Gastroesophageal sphincter (tissue), 4 donors: ENCODE measurements at regions not wholly inside any gene's neighbourhood (a gene's known extent, or its start where the extent isn't known, plus 50 kb on each side); places are given as distances from the start of the nearest gene placed in this dataset.

Experiments
- ATAC-seq: fragments of 150-250 bp; one replicate; pipeline ENCODE4 v1.9.1; 2016; ENCODE audit warnings: mild to moderate bottlenecking, moderate library complexity
- H3K27ac ChIP-seq, 4 donors: fragments of 200-600 bp; sonication (generic) in 3 of 4; 1 replicate in 3 of 4; 2 replicates in 1 of 4; pipeline ENCODE4 v1.5.1; 2016 to 2019
- H3K27me3 ChIP-seq: fragments of 200-600 bp; sonication (generic); one replicate; pipeline ENCODE4 v1.5.1; 2019
- H3K36me3 ChIP-seq, 2 donors: fragments of 200-600 bp; sonication (generic); one replicate each; pipeline ENCODE4 v1.5.1; 2019; ENCODE audit warnings: control low read depth in 1 of 2
- H3K4me1 ChIP-seq, 3 donors: fragments of 200-600 bp; sonication (generic); 1 replicate in 2 of 3; 2 replicates in 1 of 3; pipeline ENCODE4 v1.5.1; 2016 to 2019; ENCODE audit warnings: control low read depth in 2 of 3
- H3K4me3 ChIP-seq, 2 donors: fragments of 200-600 bp; sonication (generic); one replicate each; pipeline ENCODE4 v1.5.1; 2019; ENCODE audit warnings: mild to moderate bottlenecking in 1 of 2, moderate library complexity in 1 of 2
- H3K9me3 ChIP-seq, 3 donors: fragments of 200-600 bp; sonication (generic); one replicate each; pipeline ENCODE4 v1.5.1; 2017 to 2019; ENCODE audit warnings: control low read depth in 2 of 3
- EP300 ChIP-seq: sonication (generic); formaldehyde crosslinking; IDR thresholded peaks from one replicate; pipeline ENCODE4 v1.6.1; 2017; ENCODE audit warnings: antibody characterized with exemption, mild to moderate bottlenecking
- POLR2A ChIP-seq, 2 donors: fragments of 450-650 bp; IDR thresholded peaks; one replicate each; pipeline ENCODE4 v1.6.1; 2017; ENCODE audit warnings: antibody characterized with exemption in 2 of 2, mild to moderate bottlenecking in 2 of 2, moderate library complexity in 1 of 2
- POLR2AphosphoS5 ChIP-seq: sonication (generic); formaldehyde crosslinking; IDR thresholded peaks from one replicate; pipeline ENCODE4 v1.6.1; 2017; ENCODE audit warnings: antibody characterized with exemption
- WGBS, 2 donors: methylation state at CpG; one replicate each; pipeline ENCODE4 v1.1.5; 2018; ENCODE audit warnings: low coverage in 1 of 2; 5-methylcytosine and 5-hydroxymethylcytosine counted together
- TF ChIP-seq, protein P1 (sequence below), 4 experiments: fragments of 200-600 bp in 2 of 4; fragments of 450-650 bp in 2 of 4; sonication (generic) in 1 of 4; IDR thresholded peaks; one replicate each; pipeline ENCODE4 v1.5.1; 2017 to 2019; ENCODE audit warnings: antibody characterized with exemption in 4 of 4, mild to moderate bottlenecking in 2 of 4, moderate library complexity in 2 of 4

DNA sequence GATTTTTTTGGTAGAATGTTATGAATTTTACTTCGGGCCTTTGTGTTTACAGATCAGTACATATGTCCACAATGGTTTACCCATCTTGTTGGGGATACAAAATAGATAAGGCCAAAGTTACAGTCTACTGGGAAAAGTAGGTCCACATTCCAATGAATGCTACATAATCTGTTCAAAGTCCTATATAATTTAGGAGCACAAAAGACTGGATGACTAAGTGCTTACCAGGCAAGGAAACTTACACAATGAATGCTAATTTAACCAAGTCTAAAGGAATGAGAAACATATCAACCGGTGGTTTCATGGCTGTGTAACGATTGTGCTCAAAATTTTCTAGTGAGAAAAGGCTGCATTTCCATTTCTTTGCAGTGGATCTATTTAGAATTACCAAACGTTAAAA lies 97.4 kb upstream of the TRPM3 start:
- WGBS, 2 donors = 51 to 82% methylated on average over 2 to 4 of the region's 4 CpGs
- Histone ChIP-seq H3K27me3 (no peaks in the 10 kb centered on the region), H3K27ac (no peak overlapping the region), H3K9me3 (peaks cover 0 to 10% (median 0%) of the 10 kb centered on the region in 3 donors), H3K36me3 (no peaks in the 10 kb centered on the region), H3K4me3 (no peak overlapping the region), H3K4me1 (no peaks in the 10 kb centered on the region)
- TF ChIP-seq POLR2AphosphoS5 (no peak), EP300 (no peak), POLR2A (IDR thresholded peaks at IDR 0.05) (no peak)
- TF ChIP-seq, protein P1, sequence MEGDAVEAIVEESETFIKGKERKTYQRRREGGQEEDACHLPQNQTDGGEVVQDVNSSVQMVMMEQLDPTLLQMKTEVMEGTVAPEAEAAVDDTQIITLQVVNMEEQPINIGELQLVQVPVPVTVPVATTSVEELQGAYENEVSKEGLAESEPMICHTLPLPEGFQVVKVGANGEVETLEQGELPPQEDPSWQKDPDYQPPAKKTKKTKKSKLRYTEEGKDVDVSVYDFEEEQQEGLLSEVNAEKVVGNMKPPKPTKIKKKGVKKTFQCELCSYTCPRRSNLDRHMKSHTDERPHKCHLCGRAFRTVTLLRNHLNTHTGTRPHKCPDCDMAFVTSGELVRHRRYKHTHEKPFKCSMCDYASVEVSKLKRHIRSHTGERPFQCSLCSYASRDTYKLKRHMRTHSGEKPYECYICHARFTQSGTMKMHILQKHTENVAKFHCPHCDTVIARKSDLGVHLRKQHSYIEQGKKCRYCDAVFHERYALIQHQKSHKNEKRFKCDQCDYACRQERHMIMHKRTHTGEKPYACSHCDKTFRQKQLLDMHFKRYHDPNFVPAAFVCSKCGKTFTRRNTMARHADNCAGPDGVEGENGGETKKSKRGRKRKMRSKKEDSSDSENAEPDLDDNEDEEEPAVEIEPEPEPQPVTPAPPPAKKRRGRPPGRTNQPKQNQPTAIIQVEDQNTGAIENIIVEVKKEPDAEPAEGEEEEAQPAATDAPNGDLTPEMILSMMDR (IDR thresholded peaks at IDR 0.05) = no peak
- no peak for ATAC-seq

DNA sequence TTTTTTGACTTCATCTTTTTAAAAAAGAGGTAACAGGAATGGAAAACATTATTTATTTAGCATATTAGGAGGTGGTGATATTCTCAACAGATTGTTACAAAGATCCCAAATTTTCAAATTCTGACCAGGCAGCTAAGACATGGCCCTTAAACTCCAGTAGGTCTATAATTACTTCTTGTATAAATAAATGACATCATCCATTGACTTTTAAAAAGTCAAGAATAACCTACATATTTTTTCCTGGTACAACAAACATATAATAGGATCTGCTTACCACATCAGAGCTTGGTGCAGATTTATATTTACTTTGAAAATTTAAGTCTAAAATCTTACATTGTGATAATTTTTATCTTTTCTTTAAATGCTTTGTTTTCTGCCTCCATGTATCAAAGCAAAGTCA lies 92.2 kb upstream of the TRPM3 start:
- ATAC-seq = no peak
- Histone ChIP-seq H3K4me3 (no peak overlapping the region), H3K36me3 (no peaks in the 10 kb centered on the region), H3K9me3 (peaks cover 0 to 25% (median 0%) of the 10 kb centered on the region in 3 donors), H3K27me3 (no peaks in the 10 kb centered on the region), H3K4me1 (no peaks in the 10 kb centered on the region), H3K27ac (no peak overlapping the region)
- TF ChIP-seq EP300 (no peak), POLR2AphosphoS5 (no peak), POLR2A (IDR thresholded peaks at IDR 0.05) (no peak)
- TF ChIP-seq, protein P1 (IDR thresholded peaks at IDR 0.05) = no peak

DNA sequence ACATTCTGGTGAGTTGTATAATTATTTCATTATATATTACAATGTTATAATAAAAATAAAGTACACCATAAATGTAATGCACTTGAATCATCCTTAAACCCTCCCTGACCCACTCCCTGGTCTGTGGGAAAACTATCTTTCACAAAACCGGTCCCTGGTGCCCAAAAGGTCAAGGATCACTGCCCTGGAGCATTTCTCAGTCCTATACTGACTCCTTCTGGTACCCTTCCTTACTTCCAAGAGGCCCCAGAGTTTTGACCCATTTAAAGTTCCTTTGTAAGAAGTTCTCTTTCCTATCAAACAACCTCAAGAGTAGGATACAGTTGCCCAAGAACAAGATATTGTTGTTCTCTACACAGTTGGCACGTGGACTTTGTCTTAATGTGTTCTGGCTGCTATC lies 88.9 kb upstream of the TRPM3 start:
- Histone ChIP-seq H3K36me3 (no peaks in the 10 kb centered on the region), H3K4me1 (no peaks in the 10 kb centered on the region), H3K4me3 (no peak overlapping the region), H3K27me3 (no peaks in the 10 kb centered on the region), H3K27ac (no peak overlapping the region), H3K9me3 (peaks cover 0 to 25% (median 0%) of the 10 kb centered on the region in 3 donors)
- 39 to 54% methylated on average over 2 of the region's 2 CpGs for WGBS, 2 donors
- no peak for TF ChIP-seq POLR2AphosphoS5
- TF ChIP-seq POLR2A (IDR thresholded peaks at IDR 0.05) = no peak
- no peak for TF ChIP-seq EP300
- TF ChIP-seq, protein P1 (IDR thresholded peaks at IDR 0.05) = no peak
- no peak for ATAC-seq

DNA sequence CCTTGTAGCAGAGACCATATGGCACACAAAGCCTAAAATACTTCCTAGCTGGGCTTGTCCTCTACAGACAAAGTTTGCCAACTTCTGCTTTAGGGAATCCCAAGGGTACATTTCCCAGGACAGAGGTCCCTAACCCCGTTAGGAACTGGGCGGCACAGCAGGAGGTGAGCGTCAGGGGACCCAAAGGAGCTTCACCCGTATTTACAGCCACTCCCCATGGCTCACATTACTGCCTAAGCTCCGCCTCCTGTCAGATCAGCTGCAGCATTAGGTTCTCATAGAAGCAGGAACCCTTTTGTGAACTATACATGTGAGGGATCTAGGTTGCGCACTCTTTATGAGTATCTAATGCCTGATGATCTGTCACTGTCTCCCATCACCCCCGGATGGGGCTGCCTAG lies 88.5 kb upstream of the TRPM3 start:
- Histone ChIP-seq H3K4me1 (no peaks in the 10 kb centered on the region), H3K27ac (no peak overlapping the region), H3K9me3 (peaks cover 0 to 25% (median 0%) of the 10 kb centered on the region in 3 donors), H3K4me3 (no peak overlapping the region), H3K36me3 (no peaks in the 10 kb centered on the region), H3K27me3 (no peaks in the 10 kb centered on the region)
- ATAC-seq = no peak
- 52 to 83% methylated on average over 1 to 7 of the region's 7 CpGs for WGBS, 2 donors
- TF ChIP-seq POLR2AphosphoS5 (no peak), POLR2A (IDR thresholded peaks at IDR 0.05) (no peak), EP300 (no peak)
- TF ChIP-seq, protein P1 (IDR thresholded peaks at IDR 0.05) = no peak

DNA sequence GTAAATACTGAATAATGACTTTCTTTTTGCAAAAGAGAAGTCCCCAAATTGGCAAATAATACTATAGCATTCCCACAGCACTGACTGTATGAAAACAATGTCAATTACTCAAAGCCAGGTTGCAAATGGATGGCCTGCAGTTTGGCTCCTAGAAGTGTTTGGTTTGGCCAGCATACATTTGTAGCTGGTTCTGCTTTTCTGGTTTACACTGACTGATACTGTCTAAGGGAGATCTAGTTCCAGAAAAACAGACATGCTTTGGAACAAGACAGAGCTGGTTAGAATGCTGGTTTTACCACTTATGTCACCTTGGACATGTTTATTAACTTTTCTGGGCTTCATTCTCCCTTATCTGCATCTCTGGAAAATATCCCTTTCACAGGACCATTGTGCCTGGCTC lies 81.5 kb upstream of the TRPM3 start:
- no peak for TF ChIP-seq EP300
- TF ChIP-seq, protein P1 (IDR thresholded peaks at IDR 0.05) = no peak
- no peak for TF ChIP-seq POLR2AphosphoS5
- TF ChIP-seq POLR2A (IDR thresholded peaks at IDR 0.05) = no peak
- no peak for ATAC-seq
- H3K9me3 ChIP-seq = no peaks in the 10 kb centered on the region
- no peaks in the 10 kb centered on the region for H3K4me1 ChIP-seq
- no peaks in the 10 kb centered on the region for H3K27me3 ChIP-seq
- H3K27ac ChIP-seq = no peak overlapping the region
- H3K4me3 ChIP-seq = no peak overlapping the region
- H3K36me3 ChIP-seq = no peaks in the 10 kb centered on the region
